Thoracic aorta (tissue), 2 donors: ENCODE measurements at regions not wholly inside any gene's neighbourhood (a gene's known extent, or its start where the extent isn't known, plus 50 kb on each side); places are given as distances from the start of the nearest gene placed in this dataset.
A peak's percentile ranks its signal among the peaks of the same experiment; 100 is the strongest.

Experiments used
- ATAC-seq: fragments of 150-250 bp; one replicate; pipeline ENCODE4 v1.8.0; 2017; ENCODE audit warnings: low read depth; ENCODE audit not compliant: insufficient number of reproducible peaks, low FRiP score
- DNase-seq: peaks from one replicate; pipeline ENCODE4 v3.0.0-alpha.2; 2020; ENCODE audit warnings: low spot score
- H3K27ac ChIP-seq, 2 donors: fragments of 200-600 bp; sonication (generic); 1 replicate in 1 of 2; 2 replicates in 1 of 2; pipeline ENCODE4 v1.5.1; 2016; ENCODE audit warnings: mild to moderate bottlenecking in 2 of 2, moderate library complexity in 2 of 2
- H3K27me3 ChIP-seq: fragments of 200-600 bp; sonication (generic); replicated peaks from 2 replicates; pipeline ENCODE4 v1.6.0; 2016; ENCODE audit warnings: mild to moderate bottlenecking; ENCODE audit not compliant: insufficient read depth
- H3K36me3 ChIP-seq: fragments of 200-600 bp; sonication (generic); one replicate; pipeline ENCODE4 v1.5.1; 2016
- H3K4me1 ChIP-seq, 2 donors: fragments of 200-600 bp; sonication (generic); 1 replicate in 1 of 2; 2 replicates in 1 of 2; pipeline versions ENCODE4 v1.5.1 to v1.6.0; 2016; ENCODE audit warnings: low read depth in 2 of 2, mild to moderate bottlenecking in 1 of 2; ENCODE audit not compliant: control insufficient read depth in 1 of 2
- H3K4me3 ChIP-seq: fragments of 200-600 bp; sonication (generic); 2 replicates; pipeline ENCODE4 v1.5.1; 2016; ENCODE audit warnings: mild to moderate bottlenecking
- H3K9me3 ChIP-seq: fragments of 200-600 bp; sonication (generic); 2 replicates; pipeline ENCODE4 v1.5.1; 2016
- TF ChIP-seq, protein P1 (sequence below): fragments of 200-600 bp; sonication (generic); IDR thresholded peaks from one replicate; pipeline ENCODE4 v1.5.1; 2019; ENCODE audit warnings: antibody characterized with exemption

DNA sequence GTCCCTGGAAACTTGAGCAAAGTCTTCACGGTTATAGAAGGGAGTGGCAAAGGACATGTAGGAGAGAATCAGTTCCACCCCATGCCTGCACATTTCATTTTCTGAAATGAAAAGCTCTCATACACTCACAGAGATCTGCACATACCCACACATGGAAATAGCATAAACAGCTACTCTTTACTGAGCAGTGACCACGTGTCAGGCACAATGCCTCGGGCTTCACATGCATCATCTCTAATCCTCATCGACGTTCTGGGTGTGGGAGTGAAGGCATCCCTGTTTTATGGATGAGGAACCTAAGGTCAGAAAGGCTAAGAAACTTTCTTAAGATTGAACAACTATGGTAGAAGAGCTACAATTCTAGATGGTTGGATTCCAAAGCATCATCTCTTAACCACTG is 198.8 kb downstream of the DAD1 start:
- Histone ChIP-seq H3K9me3 (no peaks in the 10 kb centered on the region), H3K27me3 (no peaks in the 10 kb centered on the region), H3K36me3 (no peaks in the 10 kb centered on the region), H3K4me1 (peaks cover 3 to 5% of the 10 kb centered on the region in 2 donors), H3K4me3 (no peak overlapping the region), H3K27ac (no peak overlapping the region)
- DNase-seq (no peak), ATAC-seq (no peak)
- TF ChIP-seq, protein P1, sequence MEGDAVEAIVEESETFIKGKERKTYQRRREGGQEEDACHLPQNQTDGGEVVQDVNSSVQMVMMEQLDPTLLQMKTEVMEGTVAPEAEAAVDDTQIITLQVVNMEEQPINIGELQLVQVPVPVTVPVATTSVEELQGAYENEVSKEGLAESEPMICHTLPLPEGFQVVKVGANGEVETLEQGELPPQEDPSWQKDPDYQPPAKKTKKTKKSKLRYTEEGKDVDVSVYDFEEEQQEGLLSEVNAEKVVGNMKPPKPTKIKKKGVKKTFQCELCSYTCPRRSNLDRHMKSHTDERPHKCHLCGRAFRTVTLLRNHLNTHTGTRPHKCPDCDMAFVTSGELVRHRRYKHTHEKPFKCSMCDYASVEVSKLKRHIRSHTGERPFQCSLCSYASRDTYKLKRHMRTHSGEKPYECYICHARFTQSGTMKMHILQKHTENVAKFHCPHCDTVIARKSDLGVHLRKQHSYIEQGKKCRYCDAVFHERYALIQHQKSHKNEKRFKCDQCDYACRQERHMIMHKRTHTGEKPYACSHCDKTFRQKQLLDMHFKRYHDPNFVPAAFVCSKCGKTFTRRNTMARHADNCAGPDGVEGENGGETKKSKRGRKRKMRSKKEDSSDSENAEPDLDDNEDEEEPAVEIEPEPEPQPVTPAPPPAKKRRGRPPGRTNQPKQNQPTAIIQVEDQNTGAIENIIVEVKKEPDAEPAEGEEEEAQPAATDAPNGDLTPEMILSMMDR = no peak

DNA sequence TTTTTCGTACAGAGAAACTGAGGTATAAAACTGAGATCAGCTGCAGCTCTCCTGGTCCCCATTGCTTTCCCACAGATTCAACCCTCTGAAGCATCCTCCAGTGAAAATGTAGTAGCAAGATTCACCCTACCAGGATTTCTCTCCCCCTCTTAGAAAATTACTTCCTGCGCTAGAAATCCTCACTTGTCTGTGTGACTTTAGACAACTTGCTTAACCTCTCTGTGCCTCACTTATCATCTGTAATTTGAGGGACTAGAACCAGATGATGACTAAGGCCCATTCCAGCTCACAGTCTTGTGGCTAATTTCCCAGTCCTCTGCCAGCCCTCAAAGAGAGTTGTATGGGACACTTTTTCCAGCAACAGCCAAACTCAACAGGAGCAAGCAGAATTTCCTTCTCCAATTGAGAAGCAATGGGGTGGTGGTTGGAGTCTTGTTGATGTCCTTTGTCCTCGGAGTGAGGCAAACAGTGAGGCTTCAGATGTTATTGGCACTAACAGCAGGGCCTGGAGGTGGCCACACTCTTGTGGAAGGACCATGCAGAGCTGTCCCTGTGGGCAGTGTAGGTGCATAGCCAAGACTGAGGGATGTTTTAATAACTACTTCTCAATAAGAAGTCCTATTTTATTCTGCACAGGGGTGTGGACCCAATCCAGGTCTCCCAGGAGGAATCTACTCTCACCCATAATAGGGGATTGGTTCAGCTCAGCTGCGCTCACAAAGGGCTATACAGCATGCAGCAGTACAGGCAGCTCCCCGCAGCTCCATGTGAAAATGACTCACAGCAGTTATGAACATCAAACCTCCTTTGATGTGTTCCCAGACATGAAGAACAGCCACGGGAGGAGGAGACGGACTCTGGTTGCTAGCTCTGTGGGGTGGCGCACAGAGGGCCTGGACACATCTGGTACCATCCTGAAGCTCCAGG is 200.1 kb downstream of the DAD1 start:
- TF ChIP-seq, protein P1 = no peak
- ATAC-seq (peak; percentile 53), DNase-seq (no peak)
- Histone ChIP-seq H3K4me1 (peaks cover 3 to 5% of the 10 kb centered on the region in 2 donors), H3K9me3 (no peaks in the 10 kb centered on the region), H3K36me3 (no peaks in the 10 kb centered on the region), H3K27me3 (no peaks in the 10 kb centered on the region), H3K4me3 (no peak overlapping the region), H3K27ac (peak overlapping the region in 1 of 2 donors; percentile 24)

DNA sequence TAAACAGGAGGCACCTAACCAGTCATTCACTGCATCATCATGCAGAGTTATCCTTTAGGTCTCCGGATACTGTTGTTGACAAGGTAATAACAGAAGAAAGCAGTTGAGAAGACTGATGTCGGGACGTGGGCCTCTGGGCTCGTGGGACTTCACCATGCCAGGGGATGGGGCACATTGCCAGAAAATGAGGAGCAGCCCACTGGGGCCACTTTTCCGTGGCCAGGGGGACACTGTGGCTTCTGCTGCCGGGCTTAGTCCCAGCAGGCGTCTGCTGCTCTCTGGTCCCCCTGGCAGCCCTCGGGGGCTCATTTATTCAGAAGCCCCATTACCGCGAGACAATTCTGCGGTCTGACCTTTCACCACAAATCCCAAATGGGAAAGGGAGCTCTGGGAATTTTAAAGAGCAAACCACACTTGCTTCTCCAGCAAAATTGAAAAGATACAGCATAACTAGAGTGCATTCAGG is 201.2 kb downstream of the DAD1 start:
- Histone ChIP-seq H3K27ac (no peak overlapping the region), H3K36me3 (no peaks in the 10 kb centered on the region), H3K4me3 (peak overlapping the region; percentile 18), H3K4me1 (peaks cover 3 to 5% of the 10 kb centered on the region in 2 donors), H3K27me3 (no peaks in the 10 kb centered on the region), H3K9me3 (no peaks in the 10 kb centered on the region)
- ATAC-seq = no peak
- DNase-seq = no peak
- TF ChIP-seq, protein P1 = no peak

DNA sequence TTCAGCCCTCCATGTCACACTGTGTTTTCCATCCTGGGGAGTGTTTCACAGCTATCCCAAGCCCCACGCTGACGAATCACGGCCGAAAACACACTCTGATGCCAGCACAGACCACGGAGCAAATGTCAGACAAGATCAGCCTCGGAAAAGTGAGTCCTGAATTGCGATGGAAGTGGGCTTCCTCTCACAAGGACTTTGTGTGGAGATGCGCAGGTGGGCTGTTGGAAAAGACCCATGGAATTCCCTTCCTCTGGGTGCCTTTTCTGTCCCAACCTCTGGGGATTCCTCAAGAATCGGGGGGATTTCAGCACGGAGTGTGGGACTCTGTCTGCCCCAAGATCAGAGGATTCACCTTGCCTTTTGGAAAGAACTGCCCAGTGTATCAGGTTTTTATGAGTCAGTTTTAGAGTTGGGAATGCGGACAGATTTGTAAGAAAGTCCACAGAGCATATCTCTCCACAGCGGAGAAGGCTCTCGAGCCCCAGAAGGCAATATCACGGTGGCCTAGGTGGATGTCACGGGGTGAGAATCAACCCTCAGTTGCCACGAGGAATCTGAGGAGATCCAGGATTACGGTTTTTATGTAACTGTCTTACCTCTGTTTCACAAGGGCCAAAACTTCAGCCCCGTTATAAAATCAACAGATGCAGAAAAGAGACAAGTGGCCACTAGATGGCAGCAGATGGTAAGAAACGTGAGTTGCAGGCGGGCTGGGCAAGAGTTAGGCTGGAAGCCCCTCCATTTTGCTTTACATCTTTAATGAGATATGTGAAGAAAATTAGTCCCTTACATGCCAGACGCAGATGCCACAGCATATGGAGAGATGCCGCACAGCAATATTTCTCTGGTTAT is 201.9 kb downstream of the DAD1 start:
- no peak for ATAC-seq
- DNase-seq = no peak
- no peaks in the 10 kb centered on the region for H3K9me3 ChIP-seq
- no peaks in the 10 kb centered on the region for H3K36me3 ChIP-seq
- H3K27me3 ChIP-seq = no peaks in the 10 kb centered on the region
- TF ChIP-seq, protein P1 = peak; percentile 77
- no peak overlapping the region for H3K27ac ChIP-seq
- peak overlapping the region; percentile 18 for H3K4me3 ChIP-seq
- peaks cover 3 to 5% of the 10 kb centered on the region in 2 donors for H3K4me1 ChIP-seq

DNA sequence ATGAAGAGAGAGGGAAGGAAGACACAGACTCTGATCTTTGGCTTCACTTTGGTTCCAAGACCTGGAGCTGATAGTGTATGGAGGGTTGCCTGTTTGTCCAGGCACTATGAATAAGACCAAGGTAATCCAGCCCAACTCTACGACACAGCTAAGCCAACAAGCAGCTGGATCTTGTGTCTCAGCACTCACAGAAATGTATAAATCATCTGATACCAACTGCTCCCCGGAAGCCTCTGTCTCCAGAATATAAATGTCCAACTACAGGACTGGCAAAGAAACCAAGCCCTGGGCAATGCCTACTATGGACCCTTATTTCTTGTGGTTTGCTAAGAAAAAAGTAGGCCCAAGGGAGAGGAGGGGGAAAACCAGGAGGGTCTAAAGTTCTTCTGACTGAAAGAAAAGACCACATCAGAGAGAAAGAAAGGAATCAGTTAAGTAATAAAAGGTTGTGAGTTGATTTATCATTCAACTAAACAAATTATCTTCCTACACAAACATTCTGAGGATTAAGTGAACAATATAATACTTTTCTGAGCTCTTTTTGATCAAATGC is 204.0 kb downstream of the DAD1 start:
- TF ChIP-seq, protein P1 = no peak
- DNase-seq (no peak), ATAC-seq (no peak)
- no peak overlapping the region for H3K27ac ChIP-seq
- H3K4me3 ChIP-seq = no peak overlapping the region
- no peaks in the 10 kb centered on the region for H3K27me3 ChIP-seq
- H3K4me1 ChIP-seq = peaks cover 12 to 20% of the 10 kb centered on the region in 2 donors
- H3K36me3 ChIP-seq = no peaks in the 10 kb centered on the region
- no peaks in the 10 kb centered on the region for H3K9me3 ChIP-seq
